RWPE2 (cell line): ENCODE measurements at regions not wholly inside any gene's neighbourhood (a gene's known extent, or its start where the extent isn't known, plus 50 kb on each side); places are given as distances from the start of the nearest gene placed in this dataset.

Source experiments
- ATAC-seq: fragments of 200-7000 bp; cut with Tn5 transposase; 3 replicates; pipeline ENCODE4 v1.9.1; 2021; ENCODE audit warnings: low read depth
- DNase-seq: peaks from one replicate; pipeline ENCODE4 v3.0.0-alpha.2; 2020; ENCODE audit warnings: low spot score
- H3K27ac ChIP-seq: fragments of 450-650 bp; 2 replicates; pipeline ENCODE4 v1.5.1; 2017; ENCODE audit warnings: mild to moderate bottlenecking; ENCODE audit not compliant: poor library complexity, severe bottlenecking
- H3K27me3 ChIP-seq: fragments of 250-450 bp; sonication (Bioruptor Pico); 2 replicates; pipeline ENCODE4 v1.5.1; 2021; ENCODE audit warnings: mild to moderate bottlenecking, moderate library complexity; ENCODE audit not compliant: insufficient read depth, poor library complexity, severe bottlenecking
- H3K36me3 ChIP-seq: fragments of 250-450 bp; sonication (Bioruptor Pico); 2 replicates; pipeline ENCODE4 v1.5.1; 2020; ENCODE audit warnings: low read depth, mild to moderate bottlenecking, moderate library complexity
- H3K4me1 ChIP-seq: fragments of 250-450 bp; sonication (Bioruptor Pico); 2 replicates; pipeline ENCODE4 v1.5.1; 2021; ENCODE audit warnings: mild to moderate bottlenecking, moderate library complexity; ENCODE audit not compliant: insufficient read depth, poor library complexity, severe bottlenecking
- H3K4me3 ChIP-seq: fragments of 250-450 bp; sonication (Bioruptor Pico); 2 replicates; pipeline ENCODE4 v1.5.1; 2021; ENCODE audit warnings: mild to moderate bottlenecking, moderate library complexity; ENCODE audit not compliant: severe bottlenecking
- H3K9me3 ChIP-seq: fragments of 250-450 bp; sonication (Bioruptor Pico); 2 replicates; pipeline ENCODE4 v1.5.1; 2021; ENCODE audit warnings: mild to moderate bottlenecking, moderate library complexity; ENCODE audit not compliant: severe bottlenecking
- TF ChIP-seq, protein P1 (sequence below): fragments of 450-650 bp; IDR thresholded peaks from one replicate; pipeline ENCODE4 v1.5.1; 2017; ENCODE audit warnings: mild to moderate bottlenecking, moderate library complexity; ENCODE audit not compliant: poor library complexity, severe bottlenecking

DNA sequence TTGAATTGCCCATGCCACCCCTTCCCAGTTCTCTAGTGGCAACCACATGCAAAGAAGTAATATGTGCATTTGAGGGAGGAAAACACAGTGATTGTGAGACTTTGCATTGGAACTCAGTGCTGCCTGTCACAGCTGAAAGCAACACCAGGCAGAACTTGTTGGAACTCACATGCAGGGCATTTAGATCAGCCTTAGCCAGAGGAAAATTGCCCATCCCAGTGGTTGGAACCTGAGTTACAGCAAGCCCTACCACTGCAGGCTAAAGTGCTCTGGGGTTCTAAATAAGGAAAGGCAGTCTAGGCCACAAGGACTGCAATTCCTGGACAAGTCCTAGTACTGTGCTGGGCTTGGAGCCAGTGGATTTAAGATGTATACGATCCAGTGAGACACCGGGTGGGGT is 245.3 kb upstream of the UFL1 start:
- DNase-seq (no peak), ATAC-seq (no peak)
- Histone ChIP-seq H3K36me3 (no peaks in the 10 kb centered on the region), H3K4me1 (no peaks in the 10 kb centered on the region), H3K27me3 (no peaks in the 10 kb centered on the region), H3K27ac (no peak overlapping the region), H3K9me3 (no peaks in the 10 kb centered on the region), H3K4me3 (no peak overlapping the region)
- TF ChIP-seq, protein P1, sequence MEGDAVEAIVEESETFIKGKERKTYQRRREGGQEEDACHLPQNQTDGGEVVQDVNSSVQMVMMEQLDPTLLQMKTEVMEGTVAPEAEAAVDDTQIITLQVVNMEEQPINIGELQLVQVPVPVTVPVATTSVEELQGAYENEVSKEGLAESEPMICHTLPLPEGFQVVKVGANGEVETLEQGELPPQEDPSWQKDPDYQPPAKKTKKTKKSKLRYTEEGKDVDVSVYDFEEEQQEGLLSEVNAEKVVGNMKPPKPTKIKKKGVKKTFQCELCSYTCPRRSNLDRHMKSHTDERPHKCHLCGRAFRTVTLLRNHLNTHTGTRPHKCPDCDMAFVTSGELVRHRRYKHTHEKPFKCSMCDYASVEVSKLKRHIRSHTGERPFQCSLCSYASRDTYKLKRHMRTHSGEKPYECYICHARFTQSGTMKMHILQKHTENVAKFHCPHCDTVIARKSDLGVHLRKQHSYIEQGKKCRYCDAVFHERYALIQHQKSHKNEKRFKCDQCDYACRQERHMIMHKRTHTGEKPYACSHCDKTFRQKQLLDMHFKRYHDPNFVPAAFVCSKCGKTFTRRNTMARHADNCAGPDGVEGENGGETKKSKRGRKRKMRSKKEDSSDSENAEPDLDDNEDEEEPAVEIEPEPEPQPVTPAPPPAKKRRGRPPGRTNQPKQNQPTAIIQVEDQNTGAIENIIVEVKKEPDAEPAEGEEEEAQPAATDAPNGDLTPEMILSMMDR, result no peak

DNA sequence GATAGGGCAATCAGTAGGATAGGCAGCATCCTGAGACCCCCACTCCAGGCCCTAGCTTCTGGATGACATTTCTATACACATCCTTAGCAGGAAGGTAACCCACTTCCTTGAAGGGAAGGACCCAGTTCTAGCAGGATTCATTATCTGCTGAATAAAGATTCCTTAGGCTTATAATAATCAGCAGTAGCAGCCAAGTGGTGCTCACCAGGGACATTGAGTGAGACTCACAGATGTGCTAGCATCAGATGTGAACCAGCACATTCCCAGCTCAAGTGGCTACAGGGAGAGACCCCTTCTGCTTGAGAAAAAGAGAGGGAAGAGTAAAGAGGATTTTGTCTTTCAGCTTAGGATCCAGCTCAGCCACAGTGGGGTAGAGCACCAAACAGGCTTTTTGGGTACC is 244.8 kb upstream of the UFL1 start:
- H3K4me1 ChIP-seq, result no peaks in the 10 kb centered on the region
- ATAC-seq (no peak), DNase-seq (no peak)
- no peaks in the 10 kb centered on the region for H3K9me3 ChIP-seq
- no peaks in the 10 kb centered on the region for H3K36me3 ChIP-seq
- no peak overlapping the region for H3K27ac ChIP-seq
- no peaks in the 10 kb centered on the region for H3K27me3 ChIP-seq
- no peak overlapping the region for H3K4me3 ChIP-seq
- TF ChIP-seq, protein P1, result no peak

DNA sequence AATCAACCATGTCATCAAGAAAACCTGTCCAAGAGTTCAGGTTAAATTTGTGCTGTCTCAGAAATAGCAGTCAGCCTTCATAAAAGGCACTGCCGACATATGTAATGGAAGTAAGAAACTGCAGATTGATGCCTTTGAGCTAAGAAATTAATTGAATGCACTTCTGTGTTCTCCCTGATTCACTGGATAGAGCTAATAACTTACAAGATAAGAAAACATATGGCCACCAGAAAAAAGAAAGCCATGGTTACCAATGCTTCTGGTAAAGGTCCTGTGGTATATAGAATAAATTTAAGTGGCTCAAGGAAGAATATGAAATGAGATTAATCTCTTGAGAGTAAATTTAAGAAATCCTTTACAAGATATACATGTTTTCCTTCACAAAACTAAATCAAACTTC is 242.5 kb upstream of the UFL1 start:
- Histone ChIP-seq H3K27ac (no peak overlapping the region), H3K36me3 (no peaks in the 10 kb centered on the region), H3K4me3 (no peak overlapping the region), H3K27me3 (peaks cover 4% of the 10 kb centered on the region), H3K9me3 (no peaks in the 10 kb centered on the region), H3K4me1 (no peaks in the 10 kb centered on the region)
- DNase-seq, result no peak
- ATAC-seq, result no peak
- TF ChIP-seq, protein P1, result no peak

DNA sequence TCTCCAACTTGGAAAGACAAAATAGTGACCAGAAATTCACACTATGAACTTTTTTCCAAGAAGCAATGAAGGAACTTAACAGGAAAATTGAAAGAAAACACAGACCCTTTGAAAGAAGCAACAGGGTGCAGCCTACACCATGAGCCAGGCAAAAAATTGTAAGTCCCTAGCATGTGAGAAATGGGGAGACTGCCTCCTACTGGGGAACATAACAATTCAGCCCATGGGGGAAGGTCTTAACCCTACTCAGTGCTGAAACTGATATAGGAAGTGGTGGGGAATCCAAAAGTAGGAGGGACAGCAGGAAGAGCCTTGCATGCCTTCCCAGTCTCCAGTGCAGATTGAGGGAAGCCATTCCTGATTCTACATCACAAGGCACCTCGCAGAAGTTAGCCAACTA is 235.1 kb upstream of the UFL1 start:
- Histone ChIP-seq H3K27me3 (peaks cover 4% of the 10 kb centered on the region), H3K36me3 (no peaks in the 10 kb centered on the region), H3K9me3 (no peaks in the 10 kb centered on the region), H3K4me3 (no peak overlapping the region), H3K27ac (no peak overlapping the region), H3K4me1 (no peaks in the 10 kb centered on the region)
- TF ChIP-seq, protein P1, result no peak
- no peak for ATAC-seq
- DNase-seq, result no peak

DNA sequence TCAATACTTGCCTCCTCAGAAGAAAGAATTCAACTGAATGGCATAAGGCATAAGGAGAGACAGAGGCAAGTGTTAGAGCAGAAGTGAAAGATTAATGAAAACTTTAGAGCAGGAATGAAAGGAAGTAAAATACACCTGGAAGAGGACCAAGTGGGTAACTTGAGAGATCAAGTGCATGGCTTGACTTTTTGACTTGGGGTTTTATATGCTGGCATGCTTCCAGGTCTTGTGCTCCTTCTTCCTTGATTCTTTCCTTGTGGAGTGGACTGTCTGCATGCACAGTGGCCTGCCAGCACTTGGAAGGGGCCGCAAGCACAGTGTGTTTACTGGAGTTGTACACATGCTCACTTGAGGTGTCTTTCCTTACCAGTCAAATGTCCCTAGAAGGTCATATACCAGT is 222.1 kb upstream of the UFL1 start:
- no peak overlapping the region for H3K27ac ChIP-seq
- TF ChIP-seq, protein P1, result no peak
- ATAC-seq (no peak), DNase-seq (no peak)
- no peaks in the 10 kb centered on the region for H3K27me3 ChIP-seq
- H3K36me3 ChIP-seq, result no peaks in the 10 kb centered on the region
- no peaks in the 10 kb centered on the region for H3K9me3 ChIP-seq
- H3K4me3 ChIP-seq, result no peak overlapping the region
- H3K4me1 ChIP-seq, result no peaks in the 10 kb centered on the region
